Testis (tissue), 2 donors: ENCODE measurements at regions not wholly inside any gene's neighbourhood (a gene's known extent, or its start where the extent isn't known, plus 50 kb on each side); places are given as distances from the start of the nearest gene placed in this dataset.

Experiments
- DNase-seq: peaks from one replicate; pipeline ENCODE4 v3.0.0-alpha.2; 2019
- H3K27ac ChIP-seq, 2 donors: fragments of 200-600 bp; sonication (generic); one replicate each; pipeline ENCODE4 v1.5.1; 2019
- H3K27me3 ChIP-seq: fragments of 200-600 bp; sonication (generic); one replicate; pipeline ENCODE4 v1.5.1; 2019
- H3K36me3 ChIP-seq: fragments of 200-600 bp; sonication (generic); one replicate; pipeline ENCODE4 v1.5.1; 2017; ENCODE audit warnings: low read depth; ENCODE audit errors: missing control alignments
- H3K4me1 ChIP-seq: fragments of 200-600 bp; sonication (generic); one replicate; pipeline ENCODE4 v1.5.1; 2019
- H3K4me3 ChIP-seq, 2 donors: fragments of 200-600 bp; sonication (generic); one replicate each; pipeline ENCODE4 v1.5.1; 2017 to 2019
- H3K9me3 ChIP-seq: fragments of 200-600 bp; sonication (generic); one replicate; pipeline ENCODE4 v1.5.1; 2017
- POLR2A ChIP-seq: fragments of 450-650 bp; IDR thresholded peaks from one replicate; pipeline ENCODE4 v1.6.1; 2017; ENCODE audit warnings: antibody characterized with exemption, mild to moderate bottlenecking, moderate library complexity
- WGBS, 2 donors: methylation state at CpG; one replicate each; pipeline ENCODE4 v1.1.5; 2018; 5-methylcytosine and 5-hydroxymethylcytosine counted together
- intact Hi-C: fragments of 100-400 bp; cut with DNase I; formaldehyde crosslinking; loops from one replicate; pipeline ENCODE4 v1.15.1; 2023; ENCODE audit warnings: low total_unique reads
- TF ChIP-seq, protein P1 (sequence below), 3 experiments: fragments of 450-650 bp in 2 of 3; fragments of 200-600 bp in 1 of 3; sonication (generic) in 1 of 3; IDR thresholded peaks; one replicate each; pipeline ENCODE4 v1.5.1; 2016 to 2019; ENCODE audit warnings: antibody characterized with exemption in 3 of 3, mild to moderate bottlenecking in 2 of 3, moderate library complexity in 1 of 3

- no peaks in the 10 kb centered on the region for H3K9me3 ChIP-seq
- no peak for TF ChIP-seq POLR2A
- TF ChIP-seq, protein P1, sequence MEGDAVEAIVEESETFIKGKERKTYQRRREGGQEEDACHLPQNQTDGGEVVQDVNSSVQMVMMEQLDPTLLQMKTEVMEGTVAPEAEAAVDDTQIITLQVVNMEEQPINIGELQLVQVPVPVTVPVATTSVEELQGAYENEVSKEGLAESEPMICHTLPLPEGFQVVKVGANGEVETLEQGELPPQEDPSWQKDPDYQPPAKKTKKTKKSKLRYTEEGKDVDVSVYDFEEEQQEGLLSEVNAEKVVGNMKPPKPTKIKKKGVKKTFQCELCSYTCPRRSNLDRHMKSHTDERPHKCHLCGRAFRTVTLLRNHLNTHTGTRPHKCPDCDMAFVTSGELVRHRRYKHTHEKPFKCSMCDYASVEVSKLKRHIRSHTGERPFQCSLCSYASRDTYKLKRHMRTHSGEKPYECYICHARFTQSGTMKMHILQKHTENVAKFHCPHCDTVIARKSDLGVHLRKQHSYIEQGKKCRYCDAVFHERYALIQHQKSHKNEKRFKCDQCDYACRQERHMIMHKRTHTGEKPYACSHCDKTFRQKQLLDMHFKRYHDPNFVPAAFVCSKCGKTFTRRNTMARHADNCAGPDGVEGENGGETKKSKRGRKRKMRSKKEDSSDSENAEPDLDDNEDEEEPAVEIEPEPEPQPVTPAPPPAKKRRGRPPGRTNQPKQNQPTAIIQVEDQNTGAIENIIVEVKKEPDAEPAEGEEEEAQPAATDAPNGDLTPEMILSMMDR (IDR thresholded peaks at IDR 0.05): no peak
- intact Hi-C loops: no loop called here
- H3K27ac ChIP-seq: no peak overlapping the region
- no peaks in the 10 kb centered on the region for H3K36me3 ChIP-seq
- no peak overlapping the region for H3K4me3 ChIP-seq
- no peaks in the 10 kb centered on the region for H3K4me1 ChIP-seq
- 85 to 94% methylated on average over 2 of the region's 2 CpGs for WGBS, 2 donors
- H3K27me3 ChIP-seq: no peaks in the 10 kb centered on the region
- DNase-seq: no peak
Observed at GRCh38 chr13:81480634-81481033, 1139.7 kb upstream of the SPRY2 start.

DNA sequence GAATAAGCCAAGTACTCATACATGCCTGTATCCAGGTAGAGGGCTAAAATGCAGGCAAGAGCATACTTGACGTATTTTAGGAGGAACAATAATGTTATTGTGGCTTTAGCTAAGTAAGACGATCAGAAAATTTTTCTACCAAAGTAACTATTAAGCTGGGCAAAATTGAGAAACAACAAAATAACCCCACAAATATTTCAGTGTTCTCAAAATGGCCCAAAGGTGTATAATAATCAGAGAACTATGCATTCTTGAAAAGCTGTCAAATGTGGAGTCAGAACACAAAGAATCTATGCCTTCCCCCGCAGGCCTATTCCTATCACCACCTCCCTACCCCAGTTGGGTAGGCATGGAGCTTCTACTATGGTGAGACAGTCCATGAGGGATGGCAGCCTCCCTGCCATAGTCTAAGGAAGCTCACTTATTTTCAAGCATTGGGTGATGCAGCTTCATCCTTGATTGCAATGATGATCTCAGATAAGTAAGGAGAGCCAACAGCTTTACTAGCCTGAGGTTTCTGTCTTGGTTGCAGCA, 1132.5 kb upstream of the SPRY2 start:
- no peaks in the 10 kb centered on the region for H3K9me3 ChIP-seq
- H3K36me3 ChIP-seq: no peaks in the 10 kb centered on the region
- H3K4me1 ChIP-seq: no peaks in the 10 kb centered on the region
- no peak overlapping the region for H3K4me3 ChIP-seq
- intact Hi-C loops: no loop called here
- DNase-seq: no peak
- TF ChIP-seq, protein P1 (IDR thresholded peaks at IDR 0.05): no peak
- no peak for TF ChIP-seq POLR2A
- H3K27ac ChIP-seq: no peak overlapping the region
- 95 to 96% methylated on average over 3 of the region's 3 CpGs for whole genome bisulfite sequencing, 2 donors
- H3K27me3 ChIP-seq: no peaks in the 10 kb centered on the region

DNA sequence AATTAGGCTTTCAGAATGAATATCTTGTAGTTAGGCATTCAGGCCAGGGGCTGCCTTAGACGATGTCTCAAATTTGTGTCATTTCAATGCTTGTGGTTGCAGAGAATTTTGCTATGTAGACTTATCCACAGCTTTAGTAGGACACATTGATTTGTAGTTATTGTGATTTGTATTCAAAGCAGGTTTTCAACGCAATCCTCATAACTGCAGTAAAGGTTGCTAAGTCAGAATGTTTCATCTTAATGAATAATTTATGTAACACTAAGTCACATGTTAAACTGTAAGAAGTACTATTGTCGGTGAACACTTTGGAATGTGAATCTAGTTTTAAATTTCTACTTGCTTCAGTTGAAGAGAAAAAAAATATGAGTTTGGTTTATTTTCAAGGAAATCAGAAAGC, 1117.2 kb upstream of the SPRY2 start:
- Histone ChIP-seq H3K9me3 (no peaks in the 10 kb centered on the region), H3K4me3 (no peak overlapping the region), H3K27ac (no peak overlapping the region), H3K4me1 (no peaks in the 10 kb centered on the region), H3K36me3 (no peaks in the 10 kb centered on the region), H3K27me3 (no peaks in the 10 kb centered on the region)
- DNase-seq: no peak
- intact Hi-C loops: no loop called here
- TF ChIP-seq, protein P1 (IDR thresholded peaks at IDR 0.05): no peak
- TF ChIP-seq POLR2A: no peak
- 72 to 81% methylated on average over 3 of the region's 3 CpGs for WGBS, 2 donors

- DNase-seq: no peak
- Histone ChIP-seq H3K27ac (no peak overlapping the region), H3K4me3 (no peak overlapping the region), H3K4me1 (no peaks in the 10 kb centered on the region), H3K36me3 (no peaks in the 10 kb centered on the region), H3K27me3 (no peaks in the 10 kb centered on the region), H3K9me3 (no peaks in the 10 kb centered on the region)
- intact Hi-C loops: no loop called here
- TF ChIP-seq, protein P1 (IDR thresholded peaks at IDR 0.05): no peak
- TF ChIP-seq POLR2A: no peak
Observed at GRCh38 chr13:81446441-81446840, 1105.5 kb upstream of the SPRY2 start.

DNA sequence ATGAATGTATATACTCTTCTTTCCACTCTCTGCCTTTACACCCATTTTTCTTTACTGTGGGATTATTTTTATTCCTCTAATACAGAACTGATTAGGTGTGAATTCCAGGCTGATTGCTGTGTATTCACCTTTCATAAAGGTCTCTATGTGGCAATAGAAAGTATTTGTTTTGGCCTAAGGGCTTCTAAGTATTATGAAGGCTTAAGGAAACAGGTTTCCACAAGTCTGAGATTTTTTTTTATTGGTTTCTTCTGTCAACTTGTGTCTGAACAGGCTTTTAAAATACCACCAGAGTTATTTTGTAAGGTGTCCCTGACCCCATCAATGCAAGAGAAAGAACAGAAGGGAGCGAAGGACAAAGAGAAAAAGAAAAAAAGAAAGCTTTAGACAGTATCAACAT, 1102.0 kb upstream of the SPRY2 start:
- no peak overlapping the region for H3K4me3 ChIP-seq
- 85 to 91% methylated on average over 1 of the region's 1 CpG for WGBS, 2 donors
- intact Hi-C loops: no loop called here
- no peak for DNase-seq
- H3K27ac ChIP-seq: no peak overlapping the region
- no peaks in the 10 kb centered on the region for H3K4me1 ChIP-seq
- H3K9me3 ChIP-seq: no peaks in the 10 kb centered on the region
- TF ChIP-seq, protein P1 (IDR thresholded peaks at IDR 0.05): no peak
- no peak for TF ChIP-seq POLR2A
- no peaks in the 10 kb centered on the region for H3K36me3 ChIP-seq
- H3K27me3 ChIP-seq: no peaks in the 10 kb centered on the region
